ENCODE measurements at regions not wholly inside any gene's neighbourhood (a gene's known extent, or its start where the extent isn't known, plus 50 kb on each side); places are given as distances from the start of the nearest gene placed in this dataset.

DNA sequence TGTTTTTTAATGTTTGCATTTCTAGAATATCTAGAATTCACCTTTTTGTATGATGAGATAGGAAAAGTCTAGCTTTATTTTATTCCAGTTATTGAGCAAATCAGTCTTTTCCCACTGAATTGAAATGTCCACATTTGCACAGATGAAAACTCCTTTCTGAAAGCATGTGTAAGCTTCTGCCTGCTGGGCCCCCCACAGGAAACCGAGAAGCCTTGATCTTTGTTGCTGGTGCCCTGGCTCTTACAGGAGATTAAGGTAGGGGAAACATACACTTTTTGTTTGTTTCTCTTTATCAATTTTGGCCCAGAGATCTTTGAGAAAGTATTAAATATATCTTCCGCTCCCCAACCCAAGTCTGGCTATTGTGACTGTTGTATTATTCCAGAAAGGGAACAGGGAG is 87.2 kb upstream of the GNAZ start:
- ATAC-seq: no peak
- H3K36me3 ChIP-seq (ENCODE audit: low read depth): no peaks in the 10 kb centered on the region
- no peak overlapping the region for H3K4me3 ChIP-seq
- TF ChIP-seq, protein P1, sequence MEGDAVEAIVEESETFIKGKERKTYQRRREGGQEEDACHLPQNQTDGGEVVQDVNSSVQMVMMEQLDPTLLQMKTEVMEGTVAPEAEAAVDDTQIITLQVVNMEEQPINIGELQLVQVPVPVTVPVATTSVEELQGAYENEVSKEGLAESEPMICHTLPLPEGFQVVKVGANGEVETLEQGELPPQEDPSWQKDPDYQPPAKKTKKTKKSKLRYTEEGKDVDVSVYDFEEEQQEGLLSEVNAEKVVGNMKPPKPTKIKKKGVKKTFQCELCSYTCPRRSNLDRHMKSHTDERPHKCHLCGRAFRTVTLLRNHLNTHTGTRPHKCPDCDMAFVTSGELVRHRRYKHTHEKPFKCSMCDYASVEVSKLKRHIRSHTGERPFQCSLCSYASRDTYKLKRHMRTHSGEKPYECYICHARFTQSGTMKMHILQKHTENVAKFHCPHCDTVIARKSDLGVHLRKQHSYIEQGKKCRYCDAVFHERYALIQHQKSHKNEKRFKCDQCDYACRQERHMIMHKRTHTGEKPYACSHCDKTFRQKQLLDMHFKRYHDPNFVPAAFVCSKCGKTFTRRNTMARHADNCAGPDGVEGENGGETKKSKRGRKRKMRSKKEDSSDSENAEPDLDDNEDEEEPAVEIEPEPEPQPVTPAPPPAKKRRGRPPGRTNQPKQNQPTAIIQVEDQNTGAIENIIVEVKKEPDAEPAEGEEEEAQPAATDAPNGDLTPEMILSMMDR (IDR thresholded peaks at IDR 0.05): no peak
- DNase-seq: no peak
- H3K9me3 ChIP-seq: peaks cover 15% of the 10 kb centered on the region
- intact Hi-C loops (cut with DNase I, micrococcal nuclease): no loop called here
- no peaks in the 10 kb centered on the region for H3K4me1 ChIP-seq (ENCODE audit: low read depth)

DNA sequence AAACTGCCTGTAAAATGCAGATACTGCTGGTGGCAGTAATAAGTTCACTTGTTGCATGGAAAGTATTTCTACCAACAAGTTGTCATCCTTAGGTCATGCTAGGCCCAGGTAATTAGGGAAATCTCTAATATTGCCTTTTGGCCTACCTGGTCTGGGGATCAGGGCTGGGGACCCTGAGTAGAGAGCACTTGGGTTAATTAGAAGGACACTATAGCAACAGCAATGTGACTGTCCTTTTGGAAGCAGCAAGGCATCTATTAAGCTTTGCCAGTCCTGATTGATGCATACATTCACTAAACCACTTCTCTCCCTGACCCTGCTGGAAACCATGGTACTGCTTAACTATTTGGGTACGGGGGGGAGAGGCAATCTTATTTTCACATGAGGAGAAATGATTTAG is 86.5 kb upstream of the GNAZ start:
- H3K4me3 ChIP-seq: no peak overlapping the region
- intact Hi-C loops (cut with DNase I, micrococcal nuclease): no loop called here
- DNase-seq (no peak), ATAC-seq (no peak)
- peaks cover 15% of the 10 kb centered on the region for H3K9me3 ChIP-seq
- H3K4me1 ChIP-seq (ENCODE audit: low read depth): no peaks in the 10 kb centered on the region
- TF ChIP-seq, protein P1 (IDR thresholded peaks at IDR 0.05): no peak
- H3K36me3 ChIP-seq (ENCODE audit: low read depth): no peaks in the 10 kb centered on the region

DNA sequence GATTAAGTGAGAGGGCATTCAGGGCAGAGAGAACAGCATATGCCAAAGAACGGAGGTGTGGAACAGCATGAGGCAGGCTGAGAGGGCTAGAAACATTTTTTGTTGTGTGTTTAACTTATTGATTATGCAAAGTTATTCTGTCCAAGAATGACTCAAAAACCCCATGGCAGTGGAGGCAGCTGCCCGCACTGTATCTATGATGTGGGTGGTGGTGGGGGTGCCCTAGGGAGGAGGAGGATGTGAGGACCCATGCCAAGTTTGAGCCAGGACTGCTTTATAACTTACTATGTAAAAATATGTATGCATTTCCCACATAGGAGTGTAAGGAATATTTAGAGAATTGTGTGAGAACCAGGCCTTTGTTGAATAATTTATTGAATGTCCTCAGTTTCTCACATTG is 85.4 kb upstream of the GNAZ start:
- TF ChIP-seq, protein P1 (IDR thresholded peaks at IDR 0.05): no peak
- H3K9me3 ChIP-seq: peaks cover 13% of the 10 kb centered on the region
- DNase-seq (no peak), ATAC-seq (no peak)
- no peaks in the 10 kb centered on the region for H3K4me1 ChIP-seq (ENCODE audit: low read depth)
- intact Hi-C loops (cut with DNase I, micrococcal nuclease): no loop called here
- no peaks in the 10 kb centered on the region for H3K36me3 ChIP-seq (ENCODE audit: low read depth)
- H3K4me3 ChIP-seq: no peak overlapping the region

DNA sequence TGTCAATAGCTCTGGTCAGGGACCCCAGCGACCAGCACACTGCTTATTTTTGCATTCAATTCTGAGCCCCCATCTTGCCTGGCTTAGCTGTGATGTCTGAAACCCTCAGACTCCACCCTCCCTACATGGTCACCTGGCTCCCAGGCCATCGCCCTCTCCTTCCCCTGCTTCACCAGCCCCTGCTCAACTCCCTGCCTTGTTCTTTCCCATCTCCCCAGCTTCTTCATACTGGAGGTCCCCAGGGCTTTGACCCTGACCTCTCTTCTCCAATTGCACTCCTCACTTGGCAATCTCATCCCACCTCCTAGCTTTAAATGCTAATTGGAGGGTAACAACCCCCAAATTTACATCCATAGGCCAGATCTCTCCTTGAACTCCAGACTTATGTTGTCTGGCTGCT is 84.3 kb upstream of the GNAZ start:
- ATAC-seq (no peak), DNase-seq (no peak)
- H3K36me3 ChIP-seq (ENCODE audit: low read depth): no peaks in the 10 kb centered on the region
- no peak overlapping the region for H3K4me3 ChIP-seq
- TF ChIP-seq, protein P1 (IDR thresholded peaks at IDR 0.05): no peak
- H3K4me1 ChIP-seq (ENCODE audit: low read depth): no peaks in the 10 kb centered on the region
- intact Hi-C loops (cut with DNase I, micrococcal nuclease): no loop called here
- peaks cover 4% of the 10 kb centered on the region for H3K9me3 ChIP-seq

DNA sequence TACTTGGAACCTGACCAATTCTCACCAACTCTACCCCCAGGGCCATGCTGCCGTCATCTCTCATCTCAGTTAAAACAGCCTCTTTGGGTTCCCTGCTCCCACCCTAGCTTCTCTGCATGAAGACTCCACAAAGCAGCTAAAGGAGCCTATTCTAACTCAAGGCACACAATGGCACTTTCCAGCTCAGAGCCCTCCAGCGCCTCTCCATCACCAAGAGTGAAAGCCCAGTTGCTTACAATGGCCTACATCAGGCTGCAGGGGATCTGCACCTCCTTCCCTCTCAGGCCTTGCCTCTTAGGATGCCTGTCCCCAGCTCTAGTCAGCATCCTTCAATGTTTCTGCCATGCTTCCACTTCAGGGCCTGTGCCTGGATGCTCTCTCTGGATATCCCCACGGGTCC is 83.7 kb upstream of the GNAZ start:
- Histone ChIP-seq H3K9me3 (no peaks in the 10 kb centered on the region), H3K36me3 (ENCODE audit: low read depth) (no peaks in the 10 kb centered on the region), H3K4me1 (ENCODE audit: low read depth) (no peaks in the 10 kb centered on the region), H3K4me3 (no peak overlapping the region)
- TF ChIP-seq, protein P1 (IDR thresholded peaks at IDR 0.05): no peak
- DNase-seq (no peak), ATAC-seq (no peak)
- intact Hi-C loops (cut with DNase I, micrococcal nuclease): no loop called here

DNA sequence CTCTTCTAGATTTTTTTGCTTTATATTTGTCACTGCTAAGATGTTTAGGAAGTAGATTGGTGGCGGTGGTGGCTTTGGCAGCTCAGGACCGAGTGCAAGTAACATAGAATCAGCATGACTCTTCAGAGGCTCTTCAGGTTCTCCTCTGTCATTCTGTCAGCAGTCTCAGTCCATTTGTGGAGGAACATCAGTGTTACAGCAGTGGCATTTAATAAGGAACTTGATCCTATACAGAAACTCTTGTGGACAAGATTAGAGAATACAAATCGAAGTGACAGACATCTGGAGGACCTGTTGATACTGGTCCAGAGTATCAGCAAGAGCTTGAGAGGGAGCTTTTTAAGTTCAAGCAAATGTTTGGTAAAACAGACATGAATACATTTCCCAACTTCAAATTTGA is 82.2 kb upstream of the GNAZ start:
- Histone ChIP-seq H3K4me3 (no peak overlapping the region), H3K9me3 (no peaks in the 10 kb centered on the region), H3K4me1 (ENCODE audit: low read depth) (no peaks in the 10 kb centered on the region), H3K36me3 (ENCODE audit: low read depth) (no peaks in the 10 kb centered on the region)
- intact Hi-C loops (cut with DNase I, micrococcal nuclease): no loop called here
- TF ChIP-seq, protein P1 (IDR thresholded peaks at IDR 0.05): no peak
- ATAC-seq (no peak), DNase-seq (no peak)

Data from mucosa of descending colon (tissue), 3 donors.